GM23338 (cell line): ENCODE measurements at regions not wholly inside any gene's neighbourhood (a gene's known extent, or its start where the extent isn't known, plus 50 kb on each side); places are given as distances from the start of the nearest gene placed in this dataset.

ENCODE experiments used
- CREB1 ChIP-seq: fragments of 250-450 bp; sonication (Bioruptor Pico); IDR thresholded peaks from 2 replicates; pipeline ENCODE4 v1.5.0; 2020; ENCODE audit warnings: low read depth, mild to moderate bottlenecking, moderate library complexity
- CTCF ChIP-seq, 2 experiments: fragments of 200-600 bp in 1 of 2; sonication (generic) in 1 of 2; conservative IDR thresholded peaks; 2 replicates each; pipeline versions ENCODE4 v1.5.1 to v1.6.1; 2016 to 2017; ENCODE audit warnings: antibody characterized with exemption in 2 of 2, low read depth in 2 of 2, mild to moderate bottlenecking in 2 of 2, moderate library complexity in 1 of 2
- ETS1 ChIP-seq: IDR thresholded peaks from 2 replicates; pipeline ENCODE4 v1.6.1; 2016; ENCODE audit warnings: antibody characterized with exemption
- EZH2phosphoT487 ChIP-seq: fragments of 200-600 bp; sonication (generic); IDR thresholded peaks from one replicate; pipeline ENCODE4 v1.8.1; 2018; ENCODE audit warnings: antibody characterized with exemption; ENCODE audit not compliant: unreplicated experiment
- JUNB ChIP-seq: IDR thresholded peaks from one replicate; pipeline ENCODE4 v1.6.1; 2016; ENCODE audit warnings: antibody characterized with exemption; ENCODE audit not compliant: unreplicated experiment
- NANOG ChIP-seq: IDR thresholded peaks from 2 replicates; pipeline ENCODE4 v1.6.1; 2016; ENCODE audit warnings: antibody characterized with exemption, borderline replicate concordance
- POLR2AphosphoS5 ChIP-seq: IDR thresholded peaks from 2 replicates; pipeline ENCODE4 v1.6.1; 2016; ENCODE audit warnings: antibody characterized with exemption, low read depth
- ZNF331 ChIP-seq: fragments of 250-450 bp; sonication (Bioruptor Pico); IDR thresholded peaks from 2 replicates; pipeline ENCODE4 v1.5.0; 2020; ENCODE audit warnings: low read depth, mild to moderate bottlenecking, moderate library complexity
- ZNF462 ChIP-seq: fragments of 250-450 bp; sonication (Bioruptor Pico); IDR thresholded peaks from 2 replicates; pipeline ENCODE4 v1.5.0; 2020; ENCODE audit warnings: mild to moderate bottlenecking, moderate library complexity

- no peak for TF ChIP-seq ZNF462 (CRISPR knock-in tag)
- TF ChIP-seq ZNF331 (CRISPR knock-in tag), result no peak
- no peak for TF ChIP-seq ETS1
- TF ChIP-seq NANOG, result no peak
- TF ChIP-seq CREB1 (CRISPR knock-in tag), result no peak
- TF ChIP-seq CTCF (conservative IDR thresholded peaks at IDR 0.05; ENCODE audit: low read depth in 2 of 2), result no peak
- TF ChIP-seq JUNB, result no peak
- no peak for TF ChIP-seq EZH2phosphoT487
- no peak for TF ChIP-seq POLR2AphosphoS5
Observed at GRCh38 chr18:71223486-71223885, 934.6 kb downstream of the SOCS6 start (continued).
